NCI-H1417 (cell line): ENCODE measurements at regions not wholly inside any gene's neighbourhood (a gene's known extent, or its start where the extent isn't known, plus 50 kb on each side); places are given as distances from the start of the nearest gene placed in this dataset.
"Not testable (repeated sequence)": the region's sequence is repeated elsewhere in the genome, so short reads cannot be mapped to it uniquely, and the experiment has no call there.

Experiments
- DNase-seq, 3 experiments: peaks; one replicate each; lab custom pipeline; 2025; lab: John Stamatoyannopoulos, UW

DNA sequence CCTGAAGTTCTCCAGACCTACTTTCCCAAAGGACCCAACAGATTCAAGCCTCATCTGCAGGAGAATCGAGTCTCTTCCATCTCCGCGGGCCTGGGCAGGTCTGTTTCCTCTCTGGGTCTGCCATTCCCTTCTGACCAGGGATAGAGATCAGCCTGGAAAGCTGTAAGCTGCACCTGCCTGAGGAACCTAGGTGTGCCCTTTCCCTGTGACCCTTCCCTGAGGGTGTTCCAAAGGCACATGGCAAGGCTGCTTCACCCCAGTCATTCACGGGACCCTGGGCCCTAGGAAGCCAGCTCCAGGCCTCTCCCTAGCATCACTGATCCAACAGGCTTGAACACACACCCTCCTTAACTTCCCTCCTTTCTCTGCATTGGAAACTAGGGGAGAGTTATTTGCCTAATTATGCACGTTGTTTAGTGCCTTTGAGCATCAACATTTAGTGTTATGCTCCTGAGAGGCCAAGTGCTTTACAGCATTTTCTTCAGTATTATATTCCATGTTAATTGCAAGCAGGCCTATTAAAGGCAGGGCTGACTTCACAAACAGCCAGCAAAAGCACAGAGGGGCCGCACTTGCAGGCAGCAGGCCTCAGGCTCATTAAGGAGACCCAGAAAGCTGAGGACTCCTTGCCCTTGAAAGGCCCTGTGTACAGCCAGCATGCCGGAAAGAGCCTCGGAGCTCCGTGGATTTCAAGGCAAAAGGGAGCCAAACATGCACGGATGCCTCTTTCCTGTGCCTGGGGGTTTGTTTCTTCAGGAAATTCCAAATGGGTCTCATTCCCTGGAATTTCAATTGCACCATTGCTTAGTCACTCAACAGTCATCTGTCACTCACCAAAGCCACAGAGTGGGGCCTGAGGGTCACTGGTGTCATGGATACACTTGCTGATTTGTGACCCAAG lies 91.0 kb upstream of the FAM20C start:
- DNase-seq: no peak

- DNase-seq: no peak
These were observed 90.2 kb upstream of the FAM20C start for GRCh38 chr7:102047-102711.

- DNase-seq: no peak
These were observed 89.7 kb upstream of the FAM20C start for GRCh38 chr7:102721-103120.

- DNase-seq: not testable (repeated sequence)
These were observed 88.4 kb upstream of the FAM20C start for GRCh38 chr7:103981-104380.

DNA sequence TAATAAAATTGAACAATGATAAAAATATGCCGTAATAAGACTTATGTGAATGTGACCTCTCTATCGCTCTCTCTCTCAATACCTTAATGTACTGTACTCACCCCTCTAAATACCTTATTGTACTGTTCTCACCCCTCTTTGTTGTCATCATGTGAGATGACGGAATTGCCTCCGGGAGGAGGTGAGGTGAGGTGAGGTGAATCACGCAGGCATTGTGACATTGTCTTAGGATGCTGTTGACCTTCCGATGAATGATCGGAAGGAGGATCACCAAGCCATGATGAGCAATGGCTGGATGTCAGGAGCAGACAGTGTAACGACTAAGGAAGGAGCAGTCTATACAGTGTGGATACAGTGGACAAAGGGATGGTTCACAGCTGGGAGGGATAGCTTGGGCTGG lies 87.4 kb upstream of the FAM20C start:
- no peak for DNase-seq

- DNase-seq: no peak
These were observed 86.0 kb upstream of the FAM20C start for GRCh38 chr7:106356-106755.

DNA sequence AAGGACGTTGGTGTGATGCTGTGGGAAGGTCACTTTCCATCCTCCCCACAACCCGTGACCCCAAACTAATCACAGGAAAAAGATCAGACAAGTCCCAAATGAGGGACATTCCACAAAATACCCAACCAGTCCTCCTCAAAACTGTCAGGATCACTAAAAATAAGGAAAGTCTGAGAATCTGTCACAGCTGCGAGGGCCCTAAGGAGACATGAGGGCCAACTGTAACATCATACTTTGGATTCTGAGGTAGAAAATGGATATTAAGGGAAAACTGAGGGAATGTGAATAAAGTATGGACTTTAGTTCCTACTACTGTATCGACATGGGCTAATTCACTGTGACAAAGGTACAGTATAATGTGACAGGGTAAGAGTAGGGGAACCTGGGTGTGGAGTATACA lies 85.1 kb upstream of the FAM20C start:
- no peak for DNase-seq

DNA sequence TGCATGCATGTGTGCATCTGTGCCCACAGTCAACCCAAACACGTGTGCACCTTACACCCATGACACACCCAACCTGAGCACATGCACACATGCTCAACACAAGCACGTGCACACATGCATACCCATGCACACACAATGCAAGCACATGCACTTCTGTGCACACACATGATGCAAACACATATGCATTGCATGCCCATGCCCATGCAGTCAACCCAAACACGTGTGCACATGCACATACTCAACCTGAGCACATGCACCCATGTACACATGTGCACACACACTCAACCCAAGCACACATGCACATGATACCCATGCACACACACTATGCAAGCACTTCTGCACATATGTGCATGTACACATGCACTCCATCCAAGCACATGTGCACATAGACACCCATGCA lies 84.5 kb upstream of the FAM20C start:
- DNase-seq: no peak

GRCh38 chr7:109094-109493 lies 83.3 kb upstream of the FAM20C start:
- DNase-seq: no peak

DNA sequence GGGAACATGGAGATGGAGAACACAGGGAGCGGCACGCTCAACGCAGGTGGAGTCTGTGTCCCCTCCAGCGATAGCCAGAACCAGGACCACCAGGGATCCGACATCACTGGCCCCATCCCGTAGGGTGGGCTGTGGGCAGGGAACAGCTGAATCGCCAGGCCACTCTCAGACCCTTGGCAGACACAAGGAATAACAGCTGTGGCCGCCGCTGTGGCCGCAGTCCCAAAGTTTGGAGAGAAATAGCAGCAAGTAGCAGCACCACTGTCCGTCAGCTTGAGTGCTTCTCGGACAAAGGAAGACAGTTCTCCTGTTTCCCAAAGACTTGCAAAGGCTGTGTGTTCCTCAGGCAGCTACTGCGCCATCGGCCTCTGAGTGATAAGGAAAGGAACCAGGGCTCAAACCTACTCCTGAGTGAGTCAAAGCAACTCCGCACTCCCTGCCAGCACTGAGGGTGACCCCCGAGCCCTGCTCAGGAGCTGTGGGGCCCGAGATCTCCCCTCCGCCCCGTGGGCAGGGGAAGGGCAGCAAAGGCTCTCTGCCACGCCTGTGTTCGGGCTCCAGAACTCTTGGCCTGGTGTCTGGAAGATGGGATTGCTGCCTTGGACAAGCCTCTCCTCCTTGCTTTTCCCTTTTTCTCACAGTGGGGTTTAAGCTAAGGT lies 82.3 kb upstream of the FAM20C start:
- DNase-seq: no peak

- no peak for DNase-seq
These were observed 81.7 kb upstream of the FAM20C start for GRCh38 chr7:110557-111232.

DNA sequence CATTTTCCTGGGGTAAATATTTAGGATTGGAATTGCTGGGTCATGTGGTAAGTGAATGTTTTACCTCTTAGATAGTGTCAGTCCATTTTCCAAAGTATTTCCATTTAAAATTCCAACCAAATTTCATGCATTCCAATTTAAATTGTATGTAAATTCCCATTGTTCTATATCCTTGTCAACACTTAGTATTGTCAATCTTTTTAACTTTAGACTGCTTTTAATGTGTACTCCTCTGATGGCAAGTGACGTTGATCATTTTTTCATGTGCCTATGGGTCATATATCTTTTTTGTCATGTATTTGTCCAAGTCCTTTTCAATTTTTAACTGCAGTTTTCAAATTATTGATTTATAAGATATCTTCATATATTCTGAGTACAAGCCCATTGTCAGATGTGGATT lies 80.8 kb upstream of the FAM20C start:
- DNase-seq: no peak

- DNase-seq: no peak
These were observed 79.5 kb upstream of the FAM20C start for GRCh38 chr7:112881-113280.

- no peak for DNase-seq
These were observed 77.0 kb upstream of the FAM20C start for GRCh38 chr7:115274-115911.

GRCh38 chr7:116188-116981 lies 76.0 kb upstream of the FAM20C start:
- DNase-seq: no peak

GRCh38 chr7:117836-118614 lies 74.3 kb upstream of the FAM20C start:
- no peak for DNase-seq

DNA sequence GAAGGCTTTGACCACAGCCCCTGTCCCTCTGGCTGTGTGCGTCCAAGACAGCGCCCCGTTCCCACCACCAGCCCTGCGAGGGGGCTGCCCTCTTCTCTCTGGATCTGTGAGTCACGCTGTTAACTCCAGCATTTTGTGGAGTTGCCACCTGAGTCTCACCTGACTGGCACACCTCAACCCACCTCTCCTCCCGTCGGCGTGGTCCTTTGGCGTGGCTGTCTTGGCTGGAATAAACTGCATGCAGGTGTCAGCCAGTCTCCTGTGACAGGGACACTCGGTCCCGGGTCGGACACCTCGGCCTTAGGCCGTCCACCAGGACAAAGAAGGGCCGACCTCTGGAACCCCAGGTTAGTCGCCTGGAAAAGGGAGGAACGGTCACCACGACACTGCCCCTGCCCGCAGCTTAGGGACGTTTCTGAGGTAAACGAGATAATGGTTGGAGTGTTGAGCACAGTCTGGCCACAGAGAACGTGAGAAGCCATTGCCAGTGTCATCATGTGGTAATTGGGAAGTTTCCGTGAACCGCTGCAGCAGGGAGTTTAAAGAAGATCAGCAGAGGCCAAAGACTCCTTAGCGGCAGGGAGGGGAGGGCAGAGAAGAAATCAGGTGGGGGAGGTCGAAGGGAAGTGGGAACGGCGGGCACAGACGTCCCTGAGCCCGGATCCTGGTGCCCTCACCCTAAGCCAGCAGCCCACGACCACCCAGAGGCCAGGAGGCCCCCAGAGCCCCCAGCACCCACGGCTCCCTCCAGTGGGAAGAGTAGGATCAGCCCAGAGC lies 73.6 kb upstream of the FAM20C start:
- DNase-seq: no peak

- no peak for DNase-seq
These were observed 72.8 kb upstream of the FAM20C start for GRCh38 chr7:119392-120163.
